Liver (tissue), 3 donors: ENCODE measurements at regions not wholly inside any gene's neighbourhood (a gene's known extent, or its start where the extent isn't known, plus 50 kb on each side); places are given as distances from the start of the nearest gene placed in this dataset.

ENCODE experiments used
- ATF3 ChIP-seq: IDR thresholded peaks from 2 replicates; pipeline ENCODE4 v1.6.1; 2016; ENCODE audit warnings: antibody characterized with exemption
- CTCF ChIP-seq: fragments of 150-350 bp; IDR thresholded peaks from 2 replicates; pipeline ENCODE4 v1.5.1; 2017; ENCODE audit warnings: improper control_type of control experiment, low read depth, low read length; ENCODE audit not compliant: missing input control
- EGR1 ChIP-seq, 2 donors: IDR thresholded peaks; 2 replicates each; pipeline ENCODE4 v1.6.1; 2016 to 2018; ENCODE audit warnings: antibody characterized with exemption in 2 of 2, low read depth in 2 of 2
- GABPA ChIP-seq, 2 donors: IDR thresholded peaks in 1 of 2; conservative IDR thresholded peaks in 1 of 2; 2 replicates each; pipeline ENCODE4 v1.6.1; 2016; ENCODE audit warnings: antibody characterized with exemption in 2 of 2, mild to moderate bottlenecking in 1 of 2, moderate library complexity in 1 of 2
- HNF4G ChIP-seq: IDR thresholded peaks from 2 replicates; pipeline ENCODE4 v1.6.1; 2016; ENCODE audit warnings: antibody characterized with exemption
- MAX ChIP-seq: IDR thresholded peaks from 2 replicates; pipeline ENCODE4 v1.6.1; 2016; ENCODE audit warnings: antibody characterized with exemption
- RAD21 ChIP-seq, 2 donors: IDR thresholded peaks; 2 replicates each; pipeline ENCODE4 v1.6.1; 2016; ENCODE audit warnings: antibody characterized with exemption in 2 of 2, mild to moderate bottlenecking in 2 of 2
- REST ChIP-seq: IDR thresholded peaks from 2 replicates; pipeline ENCODE4 v1.6.1; 2016; ENCODE audit warnings: antibody characterized with exemption, mild to moderate bottlenecking
- TAF1 ChIP-seq: conservative IDR thresholded peaks from 2 replicates; pipeline ENCODE4 v1.6.1; 2016; ENCODE audit warnings: antibody characterized with exemption, mild to moderate bottlenecking
- YY1 ChIP-seq: IDR thresholded peaks from 2 replicates; pipeline ENCODE4 v1.6.1; 2016; ENCODE audit warnings: antibody characterized with exemption, mild to moderate bottlenecking
- ZBTB33 ChIP-seq: IDR thresholded peaks from 2 replicates; pipeline ENCODE4 v1.6.1; 2016; ENCODE audit warnings: antibody characterized with exemption
- donor health status: healthy.
- donor health status: healthy.

- TF ChIP-seq GABPA (IDR thresholded peaks at IDR 0.05 in 1 of 2, conservative IDR thresholded peaks at IDR 0.05 in 1 of 2) (no peak), TAF1 (no peak), HNF4G (no peak), CTCF (no peak), EGR1 (IDR thresholded peaks at IDR 0.05; ENCODE audit: low read depth in 2 of 2) (no peak), MAX (no peak), RAD21 (IDR thresholded peaks at IDR 0.05) (no peak), YY1 (no peak), REST (no peak), ZBTB33 (no peak), ATF3 (no peak)
These were observed 208.5 kb downstream of the PPP4R3C start for GRCh38 chrX:27254656-27255055.
